NCI-H526 treated with DMSO at 0.1 percent for 48 hours (cell line): ENCODE measurements at regions not wholly inside any gene's neighbourhood (a gene's known extent, or its start where the extent isn't known, plus 50 kb on each side); places are given as distances from the start of the nearest gene placed in this dataset.
A peak's percentile ranks its signal among the peaks of the same experiment; 100 is the strongest.

Experiments
- DNase-seq: peaks from one replicate; lab custom pipeline; 2025; lab: John Stamatoyannopoulos, UW

DNA sequence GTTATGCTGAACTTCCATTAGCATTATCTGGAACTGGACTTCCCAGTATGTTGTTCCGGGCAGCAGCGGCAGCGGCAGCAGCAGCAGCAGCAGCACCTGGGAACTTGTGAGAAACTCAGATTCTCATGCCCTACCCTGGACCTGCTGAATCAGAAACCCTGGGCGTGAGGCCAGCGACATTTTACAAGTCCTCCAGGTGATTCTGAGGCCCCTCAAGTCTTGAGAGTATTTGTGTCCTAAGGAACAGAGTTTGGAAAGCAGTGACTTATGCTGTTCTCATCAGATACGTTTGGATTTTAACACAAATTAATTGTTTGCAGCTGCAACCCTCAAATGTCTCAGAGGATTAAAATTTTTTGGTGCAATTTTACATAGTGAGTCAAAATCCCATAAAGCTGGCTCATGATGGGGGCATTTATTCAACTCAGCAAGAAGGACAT, 157.2 kb upstream of the KAZN start:
- no peak for DNase-seq

DNA sequence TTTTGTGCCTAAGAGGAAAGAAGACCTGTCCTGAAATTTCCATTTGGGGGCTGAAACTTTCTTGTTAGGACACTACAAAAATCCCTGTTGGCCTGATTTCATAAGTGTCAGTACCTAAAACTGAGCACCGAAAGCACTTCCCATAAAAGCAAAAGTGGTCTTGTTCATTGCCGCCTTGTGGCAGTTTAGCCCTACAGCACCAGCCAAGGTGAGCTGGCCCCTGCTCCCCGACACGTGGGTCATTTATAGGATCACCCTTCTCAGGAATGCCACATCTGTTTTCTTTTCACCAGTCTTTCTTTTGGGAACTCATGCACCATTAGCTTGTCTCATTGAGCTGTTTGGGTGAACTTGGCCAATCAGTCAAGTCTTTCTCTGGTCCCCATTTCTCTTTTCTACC, 155.8 kb upstream of the KAZN start:
- DNase-seq: no peak

DNA sequence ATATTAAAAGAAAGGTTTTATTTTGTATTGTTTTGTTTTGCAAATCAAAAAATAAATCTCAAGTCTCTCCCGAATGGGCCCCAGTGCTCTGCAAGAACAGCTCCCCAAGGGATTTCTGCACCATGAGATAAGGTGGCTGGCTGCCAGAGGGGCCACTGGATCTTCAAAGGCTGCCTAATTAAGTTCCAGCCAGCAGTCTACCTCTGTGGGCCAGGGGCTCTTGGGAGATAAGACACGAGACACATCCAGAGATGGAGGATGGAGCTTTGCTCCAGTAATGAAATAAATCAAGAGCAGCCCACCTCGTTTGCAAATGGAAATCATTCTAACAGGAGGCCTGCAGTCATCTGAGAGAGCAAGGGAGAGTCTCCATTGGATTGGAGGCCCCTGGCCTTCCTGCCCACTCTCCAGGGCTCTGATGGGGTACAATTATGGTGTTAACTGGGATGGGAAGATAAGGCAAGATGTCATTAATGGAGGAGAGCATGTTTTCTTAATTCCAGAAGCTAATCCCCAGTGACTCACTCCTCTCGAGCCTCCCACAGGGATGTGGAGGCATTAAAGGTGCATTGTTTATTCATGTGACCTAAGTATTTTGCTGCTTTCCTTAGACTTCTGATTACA, 155.2 kb upstream of the KAZN start:
- DNase-seq: no peak

DNA sequence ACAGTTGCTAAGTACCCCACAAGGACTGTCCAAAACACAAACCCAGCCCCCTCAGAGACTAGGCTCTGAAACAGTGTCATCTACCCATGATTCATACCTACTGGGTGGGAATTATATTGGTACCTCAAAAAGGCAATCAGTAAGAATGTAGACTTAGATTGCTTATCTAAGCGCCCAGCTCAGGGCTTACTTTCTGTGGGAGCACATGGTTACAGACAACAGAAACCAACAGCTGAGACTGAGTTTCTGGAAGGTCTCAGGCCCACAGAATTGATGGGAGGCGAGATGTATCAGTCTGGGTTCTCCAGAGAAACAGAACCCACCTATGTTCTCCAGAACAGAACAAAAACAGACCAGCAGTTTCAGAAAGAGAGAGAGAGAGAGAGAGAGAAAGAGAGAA, 147.3 kb upstream of the KAZN start:
- DNase-seq: no peak

DNA sequence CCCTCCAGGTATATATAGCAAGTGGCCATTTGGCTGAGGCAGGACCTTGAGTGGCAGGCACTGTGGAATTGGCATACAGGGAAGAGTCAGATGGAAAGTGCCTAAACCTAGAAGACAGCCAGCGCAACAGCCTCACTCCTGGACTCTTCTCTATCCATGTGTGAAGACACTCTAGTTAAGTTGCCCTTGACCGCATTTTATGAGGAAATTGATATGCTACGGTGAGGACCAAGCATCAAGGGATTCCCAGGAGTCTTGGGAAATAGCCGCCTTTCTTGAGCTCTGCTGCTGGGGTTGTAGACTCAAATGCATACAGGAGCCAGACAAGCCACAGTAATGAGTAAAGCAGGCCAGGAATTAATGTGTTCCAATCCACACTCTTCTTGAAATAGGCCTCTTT, 145.9 kb upstream of the KAZN start:
- no peak for DNase-seq

DNA sequence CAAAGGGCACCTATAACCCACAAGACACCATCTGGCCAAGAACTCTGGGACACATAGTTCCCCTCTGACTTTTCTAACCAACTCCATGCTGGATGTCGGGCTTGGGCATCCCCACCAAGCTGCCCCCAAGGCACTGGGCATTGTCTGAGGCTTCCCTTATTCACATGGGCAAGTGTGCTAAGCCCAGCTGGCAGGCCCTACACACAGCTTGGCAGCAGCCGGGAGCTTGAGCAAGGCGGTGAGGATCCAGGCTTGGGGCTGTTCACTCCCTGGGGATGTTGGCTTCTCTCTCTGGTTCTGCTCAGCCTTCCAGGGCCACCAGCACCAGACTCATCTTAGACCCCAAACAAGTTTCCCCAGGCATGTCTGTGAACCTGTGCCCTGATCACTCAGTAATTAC, 138.3 kb upstream of the KAZN start:
- no peak for DNase-seq

DNA sequence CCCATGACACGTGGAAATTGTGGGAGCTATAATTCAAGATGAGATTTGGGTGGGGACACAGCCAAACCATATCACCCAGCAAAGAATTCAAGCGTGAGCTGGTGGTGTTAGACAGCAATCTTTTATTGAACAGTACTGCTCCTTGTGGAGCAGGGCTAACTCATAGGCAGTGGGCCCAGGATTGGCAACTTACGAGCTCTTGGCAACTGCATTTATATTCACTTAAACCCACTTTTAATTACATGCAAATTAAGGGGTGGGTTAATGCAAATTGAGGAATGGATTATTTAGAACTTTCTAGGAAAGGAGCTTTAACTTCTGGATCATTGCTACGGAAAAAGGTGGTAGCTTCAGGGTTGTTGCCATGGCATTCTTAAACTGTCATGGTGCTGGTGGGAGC, 135.6 kb upstream of the KAZN start:
- DNase-seq: no peak

DNA sequence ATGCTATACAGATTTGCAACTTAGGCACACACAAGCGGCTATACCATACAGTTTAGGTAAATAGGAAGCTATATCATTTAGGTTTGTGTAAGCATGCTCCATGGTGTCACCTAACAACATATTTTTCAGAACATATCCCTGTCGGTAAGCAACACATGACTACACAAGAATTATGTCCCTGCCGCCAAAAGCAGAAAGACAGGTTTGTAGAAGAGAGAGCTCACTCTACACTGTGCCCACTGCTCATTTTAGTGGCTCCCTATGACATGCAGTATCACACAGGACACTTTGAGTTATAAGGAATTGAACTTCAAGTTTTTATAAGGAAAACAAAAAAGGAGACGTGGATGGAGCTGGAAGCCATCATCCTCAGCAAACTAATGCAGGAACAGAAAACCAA, 132.5 kb upstream of the KAZN start:
- DNase-seq: peak; percentile 61

DNA sequence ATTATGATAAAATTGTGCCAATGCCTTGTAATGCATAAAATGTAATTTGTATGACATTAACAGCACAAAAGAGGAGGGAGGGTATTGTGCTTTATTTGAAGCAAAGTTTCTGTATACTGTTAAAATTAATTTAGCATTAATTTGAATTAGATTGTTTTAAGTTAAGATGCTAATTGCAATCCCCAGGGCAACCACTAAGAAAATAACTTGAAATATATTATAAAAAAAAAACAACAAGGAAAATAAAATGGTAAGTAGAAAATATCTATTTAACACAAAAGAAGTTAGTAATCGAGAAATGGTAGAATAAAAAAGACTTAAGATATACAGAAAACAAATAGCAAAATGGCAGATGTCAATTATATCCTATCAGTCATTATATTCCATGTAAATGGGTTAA, 131.4 kb upstream of the KAZN start:
- DNase-seq: no peak

DNA sequence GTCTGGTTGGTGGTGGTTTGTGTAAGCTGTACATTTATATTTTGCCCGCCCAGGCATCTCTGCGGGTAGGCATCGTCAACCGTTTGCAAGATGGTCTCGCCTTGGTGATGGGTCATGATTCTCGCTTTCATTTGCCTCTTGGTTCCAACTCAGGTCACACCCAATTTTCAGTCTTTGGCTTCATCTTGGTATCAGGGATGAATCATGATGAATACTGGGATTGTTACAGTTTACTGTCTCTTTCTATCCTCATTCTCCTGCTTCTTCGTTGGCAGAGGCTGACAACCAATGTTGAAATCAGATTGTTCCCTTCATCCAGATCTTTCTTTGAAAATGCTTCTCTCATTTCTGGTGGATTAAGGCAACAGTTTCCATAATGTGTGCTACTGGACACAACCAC, 129.7 kb upstream of the KAZN start:
- no peak for DNase-seq

DNA sequence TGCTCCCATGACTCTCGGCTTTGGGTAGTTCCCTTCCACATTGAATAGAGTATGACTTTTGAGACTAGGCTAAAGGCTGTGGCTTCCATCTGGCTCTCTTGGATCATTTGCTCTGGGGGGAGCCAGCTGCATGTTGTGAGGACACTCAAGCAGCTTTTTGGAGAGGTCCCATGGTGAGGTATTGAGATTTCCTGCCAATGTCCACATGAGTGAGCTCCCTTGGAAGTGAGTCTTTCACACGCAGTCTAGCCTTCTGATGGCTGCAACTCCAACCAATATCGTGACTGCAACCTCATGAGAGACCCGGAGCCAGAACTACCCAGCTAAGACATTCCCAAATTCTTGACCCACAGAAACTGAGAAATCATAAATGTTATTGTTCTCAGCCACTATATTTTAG, 127.7 kb upstream of the KAZN start:
- DNase-seq: no peak

DNA sequence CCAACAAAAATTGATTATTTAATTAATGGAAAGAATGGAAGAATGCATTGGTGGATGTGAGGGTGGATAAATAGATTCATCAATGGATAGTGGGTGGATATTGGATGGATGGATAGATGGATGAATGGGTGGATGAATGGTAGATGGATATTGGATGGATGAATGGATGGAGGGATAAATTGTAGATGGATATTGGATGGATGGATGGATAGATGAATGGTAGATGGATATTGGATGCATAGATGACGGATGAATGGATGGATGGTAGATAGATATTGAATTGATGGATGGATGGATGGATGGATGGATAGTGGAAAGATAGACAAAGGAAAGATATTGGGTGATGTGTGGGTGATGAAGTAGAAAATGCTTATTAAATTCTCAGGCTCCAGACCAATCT, 123.6 kb upstream of the KAZN start:
- DNase-seq: no peak

DNA sequence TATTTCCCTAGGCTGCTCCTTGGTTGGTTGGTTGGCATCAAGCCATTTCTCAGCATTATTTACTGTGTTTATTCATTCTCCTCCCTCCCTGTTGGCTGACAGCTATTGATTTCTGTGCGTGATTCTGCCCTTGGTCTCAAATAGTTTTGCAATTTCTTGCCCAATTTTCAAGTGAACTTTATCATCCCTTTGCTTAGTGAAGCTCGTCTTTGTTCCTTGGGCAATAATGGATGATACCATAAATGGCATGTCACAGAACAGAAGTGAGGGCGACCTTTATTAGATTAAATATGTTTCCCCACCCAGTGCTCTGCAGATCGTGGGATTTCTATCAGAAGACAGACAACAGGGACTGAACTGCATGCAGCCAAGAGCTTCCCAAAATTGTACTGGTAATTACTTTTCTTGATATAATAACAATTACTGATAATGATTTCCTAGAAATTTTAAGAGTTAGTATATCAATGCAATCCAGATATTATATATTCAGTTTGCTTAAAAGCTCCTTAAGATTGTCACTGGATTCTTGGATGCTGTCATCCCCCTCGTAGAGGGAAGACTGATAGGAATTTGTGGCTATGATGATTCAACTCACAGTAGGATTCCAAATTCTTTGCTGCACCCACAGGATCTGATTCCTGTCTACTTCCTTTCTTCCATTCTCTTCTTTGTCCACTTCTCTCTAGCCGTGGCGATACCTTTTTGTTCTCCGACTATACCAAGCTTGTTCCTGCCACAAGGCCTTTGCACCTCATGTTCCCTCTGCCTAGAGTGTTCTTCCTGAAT, 122.1 kb upstream of the KAZN start:
- DNase-seq: no peak

DNA sequence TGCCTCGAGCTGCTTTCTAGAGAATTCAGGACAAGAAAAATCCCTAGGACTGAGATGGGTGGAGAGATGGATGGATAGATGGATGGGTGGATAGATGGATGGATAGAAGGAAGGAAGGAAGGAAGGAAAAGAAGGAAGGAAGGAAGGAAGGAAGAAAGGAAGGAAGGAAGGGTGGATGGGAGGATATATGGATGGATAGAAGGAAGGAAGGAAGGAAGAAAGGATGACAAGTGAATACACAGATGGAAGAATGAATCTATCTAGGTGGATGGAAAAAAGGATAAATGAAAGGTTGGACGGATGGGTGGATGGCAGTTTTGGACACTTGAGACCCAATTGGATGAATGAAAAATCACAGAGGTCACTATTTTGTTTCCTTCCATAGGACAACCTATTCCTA, 120.4 kb upstream of the KAZN start:
- DNase-seq: no peak

DNA sequence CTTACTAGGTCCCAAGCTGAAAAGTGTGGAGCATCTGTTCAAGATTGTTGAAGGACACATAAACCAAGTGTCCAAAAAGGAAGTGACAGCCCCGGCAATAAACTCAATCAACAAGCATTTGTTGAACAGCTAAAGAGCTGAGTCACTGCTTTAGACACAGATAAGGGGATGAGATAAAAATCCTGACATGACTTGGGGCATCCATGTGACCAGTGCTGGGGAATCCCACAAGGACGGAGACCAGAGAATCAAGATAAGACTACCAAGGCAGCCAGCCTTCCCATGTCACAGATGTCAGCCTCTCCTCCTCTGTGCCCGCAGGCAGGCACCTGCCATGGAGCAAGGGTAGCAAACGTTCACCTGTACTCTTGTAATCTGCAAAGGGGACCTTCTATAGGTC, 118.6 kb upstream of the KAZN start:
- no peak for DNase-seq

DNA sequence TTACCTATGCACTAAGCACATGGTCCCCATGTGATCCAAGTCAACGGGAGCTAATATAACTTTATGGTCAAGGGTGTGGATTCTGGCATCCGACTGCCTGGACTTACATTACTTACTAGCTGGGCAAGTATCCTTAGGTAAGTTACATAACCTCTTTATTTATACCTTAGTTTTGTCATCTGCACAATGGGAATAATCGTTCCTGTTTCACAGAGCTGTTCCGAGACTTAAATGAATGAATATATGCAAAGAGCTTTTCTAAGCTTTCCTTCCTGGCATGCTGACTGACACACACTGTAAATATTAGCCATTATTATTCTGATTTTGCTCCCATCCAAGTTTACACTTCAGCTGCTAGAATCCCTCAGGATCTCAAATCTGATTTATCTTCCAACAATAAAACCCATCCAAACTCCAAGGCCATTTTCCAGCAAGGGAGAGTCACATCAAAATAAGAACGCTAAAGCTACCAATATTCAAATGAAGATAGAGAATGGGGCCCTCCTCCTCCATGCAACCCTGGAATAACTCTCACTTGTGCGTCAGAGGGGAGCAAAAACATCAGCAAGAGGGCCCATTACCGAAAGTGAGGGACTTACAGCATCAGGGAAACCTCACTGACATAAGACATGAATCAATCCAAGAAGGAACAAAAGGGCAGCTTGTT, 115.6 kb upstream of the KAZN start:
- no peak for DNase-seq

DNA sequence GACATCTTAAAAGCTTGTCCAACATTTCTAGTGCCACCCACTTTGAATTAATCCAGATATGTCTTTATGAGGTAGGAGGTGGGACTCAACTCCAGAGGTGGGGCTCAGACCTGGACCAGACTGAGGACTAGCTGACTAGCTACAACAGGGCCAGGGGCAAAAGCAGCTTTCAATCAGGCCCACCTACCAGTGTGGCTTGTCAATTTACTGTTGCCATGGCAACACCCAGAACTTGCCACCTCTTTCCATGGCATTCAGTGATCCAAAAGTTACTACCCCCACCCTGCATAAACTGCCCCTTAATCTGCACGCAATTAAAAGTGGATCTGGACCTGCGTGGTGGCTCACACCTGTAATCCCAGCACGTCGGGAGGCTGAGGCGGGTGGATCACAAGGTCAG, 113.2 kb upstream of the KAZN start:
- no peak for DNase-seq

DNA sequence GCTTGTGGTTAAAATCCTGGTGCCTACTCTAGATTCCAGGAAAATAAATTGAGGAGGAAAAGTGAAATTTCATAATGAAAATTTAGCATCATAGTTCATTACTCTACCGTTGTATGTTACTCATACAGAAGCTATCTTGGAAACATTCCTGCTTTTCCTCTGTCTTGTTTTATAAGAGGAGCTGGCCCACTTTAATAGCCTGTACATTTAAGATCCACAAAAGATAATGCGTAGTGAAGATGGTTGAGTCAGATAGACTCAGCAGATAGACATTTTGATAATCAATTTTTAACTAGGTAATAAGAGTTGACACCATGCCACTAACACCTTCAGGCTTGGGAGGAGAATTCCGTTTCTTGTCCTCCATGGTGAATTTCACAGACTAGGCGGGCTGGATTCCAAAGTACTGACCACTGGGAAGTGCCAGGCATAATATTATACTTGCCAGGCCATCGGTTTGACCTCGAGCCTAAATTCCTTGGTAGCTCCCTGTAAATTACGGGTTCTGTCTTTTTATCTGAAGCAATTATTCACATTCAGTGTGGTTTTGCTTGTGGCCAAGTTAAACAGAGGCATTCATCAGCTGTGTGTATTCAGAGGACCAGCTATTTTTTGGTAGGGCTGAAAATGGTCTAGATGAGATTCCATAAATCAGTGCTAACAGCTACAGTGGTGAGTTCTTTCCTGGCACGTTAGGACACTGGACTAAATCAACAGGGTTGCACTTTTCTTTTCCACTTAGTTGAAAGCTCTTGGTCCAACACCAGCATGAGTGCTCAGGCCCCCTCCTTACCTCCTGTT, 111.9 kb upstream of the KAZN start:
- no peak for DNase-seq

DNA sequence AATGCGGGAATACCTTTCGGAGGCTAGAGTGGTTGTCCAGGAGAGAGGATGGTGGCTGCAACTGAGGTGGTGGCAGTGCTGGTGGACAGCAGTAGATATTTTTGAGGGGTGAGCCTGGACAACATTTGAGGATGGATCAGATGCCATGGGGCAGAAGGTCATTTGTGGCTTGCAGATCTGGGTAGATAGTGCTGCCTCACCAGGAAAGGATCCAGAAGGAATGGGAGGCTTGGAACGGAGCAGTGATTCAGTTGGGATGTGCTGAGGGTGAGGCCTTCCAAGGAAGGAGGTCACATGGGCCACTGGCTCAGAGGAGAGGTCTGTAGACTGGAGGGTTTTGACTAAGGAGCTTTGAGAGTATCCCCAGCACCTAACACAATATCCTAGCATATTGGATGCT, 110.8 kb upstream of the KAZN start:
- DNase-seq: no peak

DNA sequence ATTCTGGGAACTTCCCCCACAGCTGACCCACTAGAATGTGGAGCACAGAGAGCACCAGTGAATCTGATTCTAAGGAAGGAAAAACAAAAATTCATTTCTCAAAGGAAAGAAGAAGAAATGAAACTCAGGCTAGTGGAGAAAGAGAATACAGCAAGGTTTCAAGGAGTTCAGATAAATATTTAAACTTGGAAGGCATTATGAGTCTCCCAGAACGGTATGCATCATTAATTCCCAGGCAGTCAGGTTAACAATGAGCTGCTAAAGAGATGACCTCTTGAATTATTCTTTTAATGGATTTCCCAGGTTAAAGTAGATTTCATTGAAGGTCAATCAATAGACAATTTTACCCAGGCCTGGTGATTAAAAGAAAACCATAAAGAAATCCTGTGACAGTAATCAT, 103.6 kb upstream of the KAZN start:
- DNase-seq: no peak

DNA sequence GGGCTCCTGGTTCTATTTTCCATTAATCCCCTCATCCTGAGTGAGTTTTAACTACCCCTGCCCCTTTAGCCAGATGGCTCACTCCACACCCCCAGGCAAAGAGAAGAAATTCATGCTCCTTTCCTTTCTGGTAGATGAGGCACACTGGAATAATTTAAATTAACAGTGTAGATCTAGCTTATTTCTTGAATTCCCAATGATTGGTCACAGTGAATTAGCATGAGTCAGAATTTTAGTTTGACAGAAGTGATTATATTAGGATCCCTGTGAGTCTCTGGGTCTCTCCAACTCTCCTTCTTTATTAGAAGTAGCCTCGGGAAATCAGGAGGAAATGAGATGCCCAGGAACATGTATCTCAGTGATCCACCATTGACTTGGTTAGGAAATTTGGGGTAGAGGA, 103.1 kb upstream of the KAZN start:
- DNase-seq: no peak

DNA sequence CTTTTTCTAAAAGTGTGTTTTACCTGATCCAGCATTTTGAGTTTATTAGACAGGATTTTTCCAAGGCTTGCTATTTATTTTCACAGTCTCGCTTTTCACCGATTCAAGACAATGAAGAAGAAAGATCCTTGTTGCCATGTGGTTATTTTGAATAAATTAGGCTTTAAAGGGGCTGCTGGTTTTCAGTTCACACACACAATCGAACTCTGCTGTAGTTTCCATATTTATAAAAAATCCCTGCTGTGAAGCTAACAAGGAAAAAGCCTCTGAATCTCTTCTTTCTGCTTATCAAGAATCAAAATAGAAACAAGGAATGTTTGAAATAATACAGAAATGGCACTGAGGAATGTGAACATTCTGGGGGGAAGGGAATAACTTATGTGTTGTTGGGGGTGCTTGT, 102.5 kb upstream of the KAZN start:
- no peak for DNase-seq

DNA sequence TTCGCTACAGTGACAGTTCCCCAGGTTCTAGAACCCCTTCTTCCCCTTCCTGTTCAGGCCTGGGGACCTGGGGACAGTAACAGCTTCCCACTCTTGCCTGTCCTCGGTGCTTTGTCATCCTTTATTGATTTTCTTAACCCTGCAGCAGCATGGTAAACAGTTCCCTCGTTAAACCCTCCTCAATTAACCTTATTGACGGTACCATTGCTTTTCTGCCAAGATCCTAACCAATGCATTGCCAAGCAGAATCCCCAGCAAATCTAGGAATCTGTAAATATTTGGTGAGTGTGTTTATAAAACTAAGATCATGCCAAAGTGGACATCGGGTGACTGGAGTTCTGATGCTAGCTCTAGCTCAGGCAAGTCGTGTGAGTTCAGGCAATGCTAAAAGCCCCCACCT, 99.6 kb upstream of the KAZN start:
- no peak for DNase-seq
